Activated B cell treated with CpG ODN at 0.5 μM for 24 hours (primary cell): ENCODE measurements at regions not wholly inside any gene's neighbourhood (a gene's known extent, or its start where the extent isn't known, plus 50 kb on each side); places are given as distances from the start of the nearest gene placed in this dataset.
"Not testable (repeated sequence)": the region's sequence is repeated elsewhere in the genome, so short reads cannot be mapped to it uniquely, and the experiment has no call there.

Experiments
- ATAC-seq: fragments of 200-7000 bp; cut with Tn5 transposase; one replicate; pipeline ENCODE4 v1.10.0; 2021; ENCODE audit warnings: low read depth, mild to moderate bottlenecking, moderate library complexity
- CTCF ChIA-PET: fragments of 350-600 bp; sonication (Branson Sonifier 250); formaldehyde crosslinking; loops from one replicate; lab custom pipeline; 2021; ENCODE audit warnings: antibody characterized with exemption; lab: Charles Lee
- POLR2A ChIA-PET: fragments of 350-600 bp; sonication (Branson Sonifier 250); formaldehyde crosslinking; loops from one replicate; lab custom pipeline; 2021; ENCODE audit warnings: antibody characterized with exemption; lab: Charles Lee
- DNase-seq: peaks from one replicate; pipeline ENCODE4 v3.0.0; 2022
- H3K27ac Mint-ChIP-seq: one replicate; pipeline ENCODE4 v1.8.0; 2020; ENCODE audit warnings: mixed read lengths
- H3K27me3 Mint-ChIP-seq: one replicate; pipeline ENCODE4 v1.8.0; 2021; ENCODE audit warnings: mixed read lengths
- H3K36me3 Mint-ChIP-seq: one replicate; pipeline ENCODE4 v1.8.0; 2021; ENCODE audit warnings: low read depth, mixed read lengths
- H3K4me1 Mint-ChIP-seq: one replicate; pipeline ENCODE4 v1.8.0; 2021; ENCODE audit warnings: mixed read lengths
- H3K4me3 Mint-ChIP-seq: one replicate; pipeline ENCODE4 v1.8.0; 2020; ENCODE audit warnings: mild to moderate bottlenecking, mixed read lengths
- H3K9me3 Mint-ChIP-seq: one replicate; pipeline ENCODE4 v1.8.0; 2020; ENCODE audit warnings: mixed read lengths
- CTCF ChIP-seq: fragments of 200-600 bp; IDR thresholded peaks from one replicate; pipeline ENCODE4 v1.8.0; 2022; ENCODE audit warnings: antibody characterized with exemption, mild to moderate bottlenecking
- intact Hi-C: fragments of 100-400 bp; cut with micrococcal nuclease; formaldehyde crosslinking; loops from one replicate; pipeline ENCODE4 v1.15.1; 2024

DNA sequence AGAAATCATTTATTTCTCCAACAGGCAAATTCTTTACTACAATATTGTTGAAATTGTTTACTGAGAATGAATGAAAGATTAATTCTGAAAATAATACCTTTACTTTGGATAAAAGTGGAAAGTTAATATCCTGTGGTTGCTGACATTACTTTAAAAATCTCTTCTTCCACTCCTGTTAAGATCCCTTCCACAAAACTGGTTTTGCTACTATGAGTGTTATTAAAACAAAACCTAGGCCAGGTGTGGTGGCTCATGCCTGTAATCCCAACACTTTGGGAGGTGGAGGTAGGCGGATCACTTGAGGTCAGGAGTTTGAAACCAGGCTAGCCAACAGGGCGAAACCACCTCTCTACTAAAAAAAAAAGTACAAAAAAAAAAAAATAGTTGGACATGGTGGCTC lies 123.9 kb upstream of the CCDC150 start:
- ATAC-seq (no peak), DNase-seq (no peak)
- ChIA-PET POLR2A (no interaction called here), CTCF (no interaction called here)
- Mint-ChIP-seq H3K36me3 (no peaks in the 10 kb centered on the region), H3K4me1 (no peaks in the 10 kb centered on the region), H3K9me3 (no peaks in the 10 kb centered on the region), H3K27me3 (peaks cover 12% of the 10 kb centered on the region), H3K4me3 (no peak overlapping the region), H3K27ac (no peak overlapping the region)
- TF ChIP-seq CTCF, result no peak
- intact Hi-C loops, result no loop called here

GRCh38 chr2:196516564-196516963 lies 123.0 kb upstream of the CCDC150 start:
- Mint-ChIP-seq H3K4me3 (no peak overlapping the region), H3K36me3 (no peaks in the 10 kb centered on the region), H3K27ac (no peak overlapping the region), H3K27me3 (peaks cover 12% of the 10 kb centered on the region), H3K4me1 (no peaks in the 10 kb centered on the region), H3K9me3 (no peaks in the 10 kb centered on the region)
- DNase-seq (no peak), ATAC-seq (no peak)
- ChIA-PET CTCF (no interaction called here), POLR2A (no interaction called here)
- intact Hi-C loops, result no loop called here
- TF ChIP-seq CTCF, result no peak

GRCh38 chr2:196520605-196521004 lies 118.9 kb upstream of the CCDC150 start:
- ChIA-PET POLR2A (no interaction called here), CTCF (no interaction called here)
- Mint-ChIP-seq H3K27me3 (peaks cover 8% of the 10 kb centered on the region), H3K9me3 (no peaks in the 10 kb centered on the region), H3K4me3 (no peak overlapping the region), H3K4me1 (no peaks in the 10 kb centered on the region), H3K36me3 (no peaks in the 10 kb centered on the region), H3K27ac (no peak overlapping the region)
- intact Hi-C loops, result no loop called here
- ATAC-seq (no peak), DNase-seq (no peak)
- TF ChIP-seq CTCF, result no peak

DNA sequence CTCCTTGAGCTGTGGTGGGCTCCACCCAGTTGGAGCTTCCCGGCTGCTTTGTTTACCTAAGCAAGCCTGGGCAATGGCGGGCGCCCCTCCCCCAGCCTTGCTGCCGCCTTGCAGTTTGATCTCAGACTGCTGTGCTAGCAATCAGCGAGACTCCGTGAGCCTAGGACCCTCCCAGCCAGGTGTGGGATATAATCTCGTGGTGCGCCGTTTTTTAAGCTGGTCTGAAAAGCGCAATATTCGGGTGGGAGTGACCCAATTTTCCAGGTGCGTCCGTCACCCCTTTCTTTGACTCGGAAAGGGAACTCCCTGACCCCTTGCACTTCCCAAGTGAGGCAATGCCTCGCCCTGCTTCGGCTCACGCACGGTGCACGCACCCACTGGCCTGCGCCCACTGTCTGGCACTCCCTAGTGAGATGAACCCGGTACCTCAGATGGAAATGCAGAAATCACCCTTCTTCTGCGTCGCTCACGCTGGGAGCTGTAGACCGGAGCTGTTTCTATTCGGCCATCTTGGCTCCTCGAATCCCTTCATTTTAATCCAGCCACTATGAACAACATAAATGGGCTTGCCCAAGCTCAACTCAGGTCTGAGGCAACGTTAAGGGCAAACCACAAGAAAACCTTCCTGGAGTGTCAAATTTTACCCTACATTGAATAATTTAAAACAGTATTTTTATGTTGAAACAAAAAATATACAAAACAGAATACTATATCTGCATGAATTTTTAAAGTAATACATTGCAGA lies 112.4 kb upstream of the CCDC150 start:
- H3K4me1 Mint-ChIP-seq, H3K4me3 Mint-ChIP-seq, ATAC-seq, H3K27ac Mint-ChIP-seq, H3K36me3 Mint-ChIP-seq, H3K27me3 Mint-ChIP-seq, POLR2A ChIA-PET, DNase-seq, H3K9me3 Mint-ChIP-seq, CTCF ChIA-PET, intact Hi-C loops: not testable (repeated sequence)

DNA sequence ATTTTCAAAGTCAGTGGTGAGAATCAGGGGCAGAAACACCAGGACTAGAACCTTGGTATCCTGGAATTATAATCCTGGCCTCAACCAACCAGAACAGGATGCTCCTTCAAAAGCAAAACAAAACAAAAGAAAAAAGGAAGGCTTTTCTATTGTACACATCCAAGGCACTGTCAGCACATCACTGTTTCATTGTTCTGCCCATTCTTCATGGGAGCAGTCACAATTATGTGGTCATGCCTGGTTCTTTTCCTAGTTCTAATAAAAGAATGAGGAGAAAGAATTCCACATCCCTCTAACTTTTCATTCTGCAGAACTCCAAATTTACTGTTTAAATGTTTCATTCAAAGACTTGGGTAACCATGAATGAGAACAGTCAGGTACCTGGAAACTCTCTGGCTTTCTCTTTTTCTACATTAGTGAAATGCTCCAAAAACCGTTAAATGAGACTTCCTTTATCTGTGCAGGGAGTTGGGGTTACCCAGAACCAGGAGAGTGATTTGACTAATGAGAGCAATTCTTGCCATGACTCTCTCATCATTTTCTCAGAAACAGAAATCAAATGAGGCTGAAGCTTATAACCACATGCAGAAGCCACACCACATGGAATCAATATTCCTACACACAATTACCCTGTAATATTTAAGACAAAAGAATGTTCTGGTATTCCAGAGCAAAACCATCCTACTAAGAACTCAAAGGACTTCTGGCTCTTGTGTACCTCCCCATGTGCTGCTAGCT lies 110.9 kb upstream of the CCDC150 start:
- no peak for ATAC-seq
- TF ChIP-seq CTCF, result no peak
- CTCF ChIA-PET, result no interaction called here
- intact Hi-C loops, result no loop called here
- H3K27me3 Mint-ChIP-seq, result peaks cover 4% of the 10 kb centered on the region
- no peaks in the 10 kb centered on the region for H3K36me3 Mint-ChIP-seq
- no peaks in the 10 kb centered on the region for H3K9me3 Mint-ChIP-seq
- H3K4me1 Mint-ChIP-seq, result no peaks in the 10 kb centered on the region
- DNase-seq, result no peak
- no peak overlapping the region for H3K27ac Mint-ChIP-seq
- no peak overlapping the region for H3K4me3 Mint-ChIP-seq
- POLR2A ChIA-PET, result no interaction called here
